ENCODE measurements at regions not wholly inside any gene's neighbourhood (a gene's known extent, or its start where the extent isn't known, plus 50 kb on each side); places are given as distances from the start of the nearest gene placed in this dataset.
"Not testable (repeated sequence)": the region's sequence is repeated elsewhere in the genome, so short reads cannot be mapped to it uniquely, and the experiment has no call there.

DNA sequence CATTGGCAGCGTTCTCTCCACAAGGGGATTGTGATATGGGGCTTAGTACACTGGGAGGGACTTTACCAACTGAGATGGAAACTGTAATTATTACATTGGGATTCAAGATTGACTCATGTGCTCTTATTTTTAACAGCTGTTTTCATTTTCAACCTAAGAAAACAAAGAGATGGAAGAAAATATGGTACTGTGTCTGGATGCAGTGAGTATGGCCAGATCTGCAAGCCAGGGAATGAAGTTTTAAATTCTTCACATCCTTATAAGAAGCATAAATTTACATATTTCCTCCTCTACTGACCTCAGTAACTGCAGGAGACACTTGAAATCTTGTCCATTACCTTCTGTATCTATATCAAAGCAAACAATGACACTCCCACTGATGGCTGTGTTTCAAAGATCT lies 81.5 kb upstream of the EDEM3 start:
- ATAC-seq = no peak
- Histone ChIP-seq H3K4me1 (no peaks in the 10 kb centered on the region), H3K27ac (no peak overlapping the region), H3K4me3 (no peak overlapping the region), H3K36me3 (no peaks in the 10 kb centered on the region), H3K27me3 (no peaks in the 10 kb centered on the region), H3K9me3 (no peaks in the 10 kb centered on the region)
- TF ChIP-seq CTCF (IDR thresholded peaks at IDR 0.05) (no peak), POLR2A (IDR thresholded peaks at IDR 0.05) (no peak)
- 81% methylated on average over 1 of the region's 1 CpG for WGBS (ENCODE audit: insufficient coverage, low coverage, low lambda C conversion rate, missing lambda C conversion rate)
- intact Hi-C loops (cut with DNase I) = no loop called here
- DNase-seq = no peak

GRCh38 chr1:184833994-184834393 lies 79.3 kb upstream of the EDEM3 start:
- H3K4me3 ChIP-seq, H3K4me1 ChIP-seq: not testable (repeated sequence)

GRCh38 chr1:184832517-184832916 lies 77.9 kb upstream of the EDEM3 start:
- ATAC-seq (no peak), DNase-seq (no peak)
- Histone ChIP-seq H3K27ac (no peak overlapping the region), H3K27me3 (no peaks in the 10 kb centered on the region), H3K36me3 (no peaks in the 10 kb centered on the region), H3K9me3 (no peaks in the 10 kb centered on the region), H3K4me1 (no peaks in the 10 kb centered on the region), H3K4me3 (no peak overlapping the region)
- TF ChIP-seq CTCF (IDR thresholded peaks at IDR 0.05) (no peak), POLR2A (IDR thresholded peaks at IDR 0.05) (no peak)
- intact Hi-C loops (cut with DNase I) = no loop called here
- WGBS (ENCODE audit: insufficient coverage, low coverage, low lambda C conversion rate, missing lambda C conversion rate) = 71% methylated on average over 3 of the region's 3 CpGs

More at GRCh38 chr1:184833994-184834393, 79.3 kb upstream of the EDEM3 start:
- H3K27me3 ChIP-seq; H3K27ac ChIP-seq; DNase-seq; ATAC-seq; intact Hi-C loops (cut with DNase I); H3K9me3 ChIP-seq; H3K36me3 ChIP-seq: not testable (repeated sequence)

DNA sequence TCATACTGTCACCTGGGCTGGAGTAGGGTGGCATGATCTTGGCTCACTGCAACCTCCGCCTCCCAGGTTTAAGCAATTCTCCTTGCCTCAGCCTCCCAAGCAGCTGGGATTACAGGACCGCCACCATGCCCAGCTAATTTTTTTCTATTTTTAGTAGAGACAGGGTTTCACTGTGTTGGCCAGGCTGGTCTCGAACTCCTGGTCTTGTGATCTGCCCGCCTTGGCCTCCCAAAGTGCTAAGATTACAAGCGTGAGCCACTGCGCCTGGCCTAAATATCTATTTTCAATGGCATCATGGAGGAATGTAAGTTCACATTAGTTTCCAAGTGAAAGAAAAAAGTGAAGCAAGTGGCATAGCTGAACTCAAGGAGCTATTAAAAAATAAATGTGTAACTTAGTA lies 74.8 kb upstream of the EDEM3 start:
- H3K27ac ChIP-seq; DNase-seq; H3K9me3 ChIP-seq; intact Hi-C loops (cut with DNase I); H3K36me3 ChIP-seq; ATAC-seq; H3K4me3 ChIP-seq; H3K4me1 ChIP-seq; H3K27me3 ChIP-seq: not testable (repeated sequence)
- WGBS (ENCODE audit: insufficient coverage, low coverage, low lambda C conversion rate, missing lambda C conversion rate) = 88% methylated on average over 6 of the region's 6 CpGs

- no peaks in the 10 kb centered on the region for H3K36me3 ChIP-seq
- no peak overlapping the region for H3K27ac ChIP-seq
- no peak for DNase-seq
- no peaks in the 10 kb centered on the region for H3K27me3 ChIP-seq
- no peak overlapping the region for H3K4me3 ChIP-seq
- no peak for TF ChIP-seq CTCF (IDR thresholded peaks at IDR 0.05)
- no peak for TF ChIP-seq POLR2A (IDR thresholded peaks at IDR 0.05)
- 89% methylated on average over 2 of the region's 2 CpGs for WGBS (ENCODE audit: insufficient coverage, low coverage, low lambda C conversion rate, missing lambda C conversion rate)
- no peaks in the 10 kb centered on the region for H3K4me1 ChIP-seq
- H3K9me3 ChIP-seq = no peaks in the 10 kb centered on the region
- intact Hi-C loops (cut with DNase I) = no loop called here
- no peak for ATAC-seq
Measured at GRCh38 chr1:184828369-184828717, 73.7 kb upstream of the EDEM3 start.

- Histone ChIP-seq H3K4me3 (no peak overlapping the region), H3K4me1 (no peaks in the 10 kb centered on the region), H3K9me3 (no peaks in the 10 kb centered on the region), H3K27ac (no peak overlapping the region), H3K36me3 (no peaks in the 10 kb centered on the region), H3K27me3 (no peaks in the 10 kb centered on the region)
- no peak for DNase-seq
- intact Hi-C loops (cut with DNase I) = no loop called here
- no peak for TF ChIP-seq POLR2A (IDR thresholded peaks at IDR 0.05)
- no peak for TF ChIP-seq CTCF (IDR thresholded peaks at IDR 0.05)
- WGBS (ENCODE audit: insufficient coverage, low coverage, low lambda C conversion rate, missing lambda C conversion rate) = 79% methylated on average over 6 of the region's 8 CpGs
- ATAC-seq = no peak
Measured at GRCh38 chr1:184827600-184828368, 73.1 kb upstream of the EDEM3 start.
